ENCODE measurements at regions not wholly inside any gene's neighbourhood (a gene's known extent, or its start where the extent isn't known, plus 50 kb on each side); places are given as distances from the start of the nearest gene placed in this dataset.

DNA sequence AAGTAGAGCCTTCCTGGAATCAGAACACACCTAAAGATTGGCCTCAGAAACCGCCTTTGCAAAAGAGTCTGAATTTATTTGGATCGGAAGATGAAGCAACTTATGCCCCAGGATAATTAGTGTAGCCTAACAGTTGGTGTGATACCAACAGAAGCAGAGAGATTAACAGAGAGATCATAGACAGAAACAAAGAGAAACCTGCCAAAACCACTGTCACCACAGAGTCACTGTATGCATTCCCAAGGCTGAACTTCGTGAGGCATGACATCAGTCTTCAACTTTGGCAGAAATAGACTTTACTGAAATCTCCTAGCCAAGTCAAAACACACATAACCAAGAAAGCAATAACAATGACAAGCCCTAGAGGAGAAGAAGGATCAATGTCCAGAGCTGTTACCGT lies 361.8 kb downstream of the ELAVL2 start:
- TF ChIP-seq POLR2A (IDR thresholded peaks at IDR 0.05; ENCODE audit: low read depth) (no peak), POLR2AphosphoS5 (IDR thresholded peaks at IDR 0.05) (no peak)

Measured in esophagus muscularis mucosa (tissue), 2 donors.